NCI-H1092 treated with DMSO at 0.1 percent for 48 hours (cell line): ENCODE measurements at regions not wholly inside any gene's neighbourhood (a gene's known extent, or its start where the extent isn't known, plus 50 kb on each side); places are given as distances from the start of the nearest gene placed in this dataset.
"Not testable (repeated sequence)": the region's sequence is repeated elsewhere in the genome, so short reads cannot be mapped to it uniquely, and the experiment has no call there.

Experiments
- DNase-seq: peaks from one replicate; lab custom pipeline; 2025; lab: John Stamatoyannopoulos, UW

- DNase-seq: not testable (repeated sequence)
Measured at GRCh38 chr12:131288765-131289695, 335.3 kb downstream of the ADGRD1 start.

- DNase-seq: not testable (repeated sequence)
Measured at GRCh38 chr12:131289807-131290206, 336.1 kb downstream of the ADGRD1 start.

GRCh38 chr12:131290255-131290959 is 336.7 kb downstream of the ADGRD1 start:
- no peak for DNase-seq

- DNase-seq: not testable (repeated sequence)
Measured at GRCh38 chr12:131293071-131294015, 339.6 kb downstream of the ADGRD1 start.

- DNase-seq: not testable (repeated sequence)
Measured at GRCh38 chr12:131294716-131295115, 341.0 kb downstream of the ADGRD1 start.

GRCh38 chr12:131295117-131295516 is 341.4 kb downstream of the ADGRD1 start:
- not testable (repeated sequence) for DNase-seq

- DNase-seq: not testable (repeated sequence)
Measured at GRCh38 chr12:131295559-131295958, 341.9 kb downstream of the ADGRD1 start.

GRCh38 chr12:131296136-131296535 is 342.4 kb downstream of the ADGRD1 start:
- DNase-seq: not testable (repeated sequence)

- not testable (repeated sequence) for DNase-seq
Measured at GRCh38 chr12:131296651-131297050, 342.9 kb downstream of the ADGRD1 start.

GRCh38 chr12:131298526-131299369 is 345.0 kb downstream of the ADGRD1 start:
- DNase-seq: not testable (repeated sequence)

- DNase-seq: not testable (repeated sequence)
Measured at GRCh38 chr12:131299370-131299701, 345.6 kb downstream of the ADGRD1 start.

- DNase-seq: not testable (repeated sequence)
Measured at GRCh38 chr12:131303576-131303975, 349.9 kb downstream of the ADGRD1 start.

GRCh38 chr12:131304642-131305041 is 350.9 kb downstream of the ADGRD1 start:
- DNase-seq: not testable (repeated sequence)

GRCh38 chr12:131309700-131310099 is 356.0 kb downstream of the ADGRD1 start:
- no peak for DNase-seq

- DNase-seq: not testable (repeated sequence)
Measured at GRCh38 chr12:131310227-131310969, 356.7 kb downstream of the ADGRD1 start.

GRCh38 chr12:131311279-131311722 is 357.6 kb downstream of the ADGRD1 start:
- not testable (repeated sequence) for DNase-seq

- no peak for DNase-seq
Measured at GRCh38 chr12:131311764-131312163, 358.1 kb downstream of the ADGRD1 start.

GRCh38 chr12:131312382-131312781 is 358.7 kb downstream of the ADGRD1 start:
- DNase-seq: not testable (repeated sequence)

- DNase-seq: no peak
Measured at GRCh38 chr12:131312793-131313545, 359.3 kb downstream of the ADGRD1 start.
